Ovary (tissue), 7 donors: ENCODE measurements at regions not wholly inside any gene's neighbourhood (a gene's known extent, or its start where the extent isn't known, plus 50 kb on each side); places are given as distances from the start of the nearest gene placed in this dataset.
"Not testable (repeated sequence)": the region's sequence is repeated elsewhere in the genome, so short reads cannot be mapped to it uniquely, and the experiment has no call there.

Source experiments
- DNase-seq, 5 donors: peaks; one replicate each; pipeline ENCODE4 v3.0.0-alpha.2; 2019 to 2020
- H3K27ac ChIP-seq, 2 donors: fragments of 200-600 bp; one replicate each; pipeline versions ENCODE4 v1.5.1 to v1.8.0; 2019 to 2022
- H3K27me3 ChIP-seq: fragments of 200-600 bp; one replicate; pipeline ENCODE4 v1.8.0; 2022
- H3K36me3 ChIP-seq: fragments of 200-600 bp; sonication (generic); one replicate; pipeline ENCODE4 v1.5.1; 2019
- H3K4me1 ChIP-seq: one replicate; pipeline ENCODE4 v1.8.1; 2013; ENCODE audit warnings: mild to moderate bottlenecking, moderate library complexity; ENCODE audit not compliant: insufficient read depth
- H3K4me3 ChIP-seq: fragments of 200-600 bp; sonication (generic); one replicate; pipeline ENCODE4 v1.5.1; 2017
- H3K9me3 ChIP-seq, 2 donors: fragments of 200-600 bp in 1 of 2; sonication (generic) in 1 of 2; one replicate each; pipeline versions ENCODE4 v1.5.1 to v1.8.1; 2013 to 2019; ENCODE audit warnings: mild to moderate bottlenecking in 1 of 2, moderate library complexity in 1 of 2
- EP300 ChIP-seq: sonication (generic); formaldehyde crosslinking; IDR thresholded peaks from one replicate; pipeline ENCODE4 v1.6.1; 2017; ENCODE audit warnings: antibody characterized with exemption
- POLR2A ChIP-seq: fragments of 450-650 bp; IDR thresholded peaks from one replicate; pipeline ENCODE4 v1.6.1; 2017; ENCODE audit warnings: antibody characterized with exemption, mild to moderate bottlenecking, moderate library complexity
- WGBS, 3 donors: extraction: QIAGEN DNeasy Blood & Tissue Kit in 1 of 3; methylation state at CpG; one replicate each; pipeline versions ENCODE4 v1.1.5 to v1.1.7; 2013 to 2017; 5-methylcytosine and 5-hydroxymethylcytosine counted together
- intact Hi-C, 4 donors: fragments of 100-400 bp; cut with DNase I; formaldehyde crosslinking; loops; one replicate each; pipeline versions ENCODE4 v1.11.0 to v1.15.1; 2022 to 2023
- TF ChIP-seq, protein P1 (sequence below), 3 donors: fragments of 450-650 bp in 2 of 3; fragments of 200-600 bp in 1 of 3; IDR thresholded peaks; one replicate each; pipeline versions ENCODE4 v1.5.1 to v1.8.0; 2016 to 2022; ENCODE audit warnings: antibody characterized with exemption in 3 of 3, mild to moderate bottlenecking in 1 of 3
- donor health status: DM: no; HTN: no; CAD: no; lungs with moderate emphysema.
- donor health status: DM: no; HTN: no; CAD: no.
- donor health status: Bipolar disorder and iron deficiency.
- donor health status: DM: no; HTN: no; CAD: no.
- donor health status: DM: yes; HTN: yes; CAD: no.

DNA sequence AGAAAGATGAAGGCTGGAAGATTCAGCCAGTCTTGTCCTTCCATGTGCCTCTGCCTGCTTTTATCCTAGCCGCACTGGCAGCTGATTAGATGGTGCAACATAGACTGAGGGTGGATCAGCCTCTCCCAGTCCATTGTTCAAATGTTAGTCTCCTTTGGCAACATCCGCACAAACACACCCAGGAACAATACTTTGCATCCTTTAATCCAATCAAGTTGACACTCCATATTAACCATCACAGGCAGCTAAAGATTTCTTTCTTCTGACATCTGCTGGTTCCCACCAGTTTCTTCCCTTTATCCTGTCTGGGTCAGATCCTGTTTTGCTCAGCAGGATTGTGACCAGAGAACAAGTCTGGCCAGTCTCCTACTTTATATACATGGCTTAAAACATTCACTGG, 276.5 kb upstream of the TYRP1 start:
- intact Hi-C loops: no loop called here
- no peaks in the 10 kb centered on the region for H3K36me3 ChIP-seq
- whole genome bisulfite sequencing, 3 donors: 95 to 98% (median 95%) methylated on average over 2 of the region's 2 CpGs
- no peak overlapping the region for H3K27ac ChIP-seq
- no peak for DNase-seq
- no peaks in the 10 kb centered on the region for H3K4me1 ChIP-seq
- no peak overlapping the region for H3K4me3 ChIP-seq
- no peaks in the 10 kb centered on the region for H3K9me3 ChIP-seq
- no peaks in the 10 kb centered on the region for H3K27me3 ChIP-seq
- TF ChIP-seq POLR2A (no peak), EP300 (no peak)
- TF ChIP-seq, protein P1, sequence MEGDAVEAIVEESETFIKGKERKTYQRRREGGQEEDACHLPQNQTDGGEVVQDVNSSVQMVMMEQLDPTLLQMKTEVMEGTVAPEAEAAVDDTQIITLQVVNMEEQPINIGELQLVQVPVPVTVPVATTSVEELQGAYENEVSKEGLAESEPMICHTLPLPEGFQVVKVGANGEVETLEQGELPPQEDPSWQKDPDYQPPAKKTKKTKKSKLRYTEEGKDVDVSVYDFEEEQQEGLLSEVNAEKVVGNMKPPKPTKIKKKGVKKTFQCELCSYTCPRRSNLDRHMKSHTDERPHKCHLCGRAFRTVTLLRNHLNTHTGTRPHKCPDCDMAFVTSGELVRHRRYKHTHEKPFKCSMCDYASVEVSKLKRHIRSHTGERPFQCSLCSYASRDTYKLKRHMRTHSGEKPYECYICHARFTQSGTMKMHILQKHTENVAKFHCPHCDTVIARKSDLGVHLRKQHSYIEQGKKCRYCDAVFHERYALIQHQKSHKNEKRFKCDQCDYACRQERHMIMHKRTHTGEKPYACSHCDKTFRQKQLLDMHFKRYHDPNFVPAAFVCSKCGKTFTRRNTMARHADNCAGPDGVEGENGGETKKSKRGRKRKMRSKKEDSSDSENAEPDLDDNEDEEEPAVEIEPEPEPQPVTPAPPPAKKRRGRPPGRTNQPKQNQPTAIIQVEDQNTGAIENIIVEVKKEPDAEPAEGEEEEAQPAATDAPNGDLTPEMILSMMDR (IDR thresholded peaks at IDR 0.05): no peak

DNA sequence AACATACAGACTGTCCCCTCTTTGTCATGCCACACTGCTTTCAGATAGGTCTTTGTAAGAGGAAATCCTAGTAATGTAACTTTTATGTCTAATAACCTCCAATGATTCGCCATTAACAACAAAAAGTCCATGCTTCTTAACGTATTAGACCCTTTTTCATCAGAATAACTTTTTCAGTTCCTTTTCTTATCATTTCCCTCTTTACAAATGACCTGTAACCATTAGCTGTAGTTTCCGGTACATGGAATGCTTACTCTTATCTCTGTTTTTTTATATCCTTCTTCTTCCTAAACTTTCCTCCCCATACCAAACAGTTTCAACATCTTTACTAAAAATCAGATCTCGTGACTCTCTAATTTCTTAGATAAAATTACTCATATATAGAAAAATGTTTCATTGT, 268.9 kb upstream of the TYRP1 start:
- no peak overlapping the region for H3K4me3 ChIP-seq
- no peak overlapping the region for H3K27ac ChIP-seq
- H3K36me3 ChIP-seq: no peaks in the 10 kb centered on the region
- no peak for TF ChIP-seq POLR2A
- TF ChIP-seq EP300: no peak
- TF ChIP-seq, protein P1 (IDR thresholded peaks at IDR 0.05): no peak
- WGBS, 3 donors: 61 to 65% (median 64%) methylated on average over 4 of the region's 4 CpGs
- intact Hi-C loops: no loop called here
- no peak for DNase-seq
- no peaks in the 10 kb centered on the region for H3K4me1 ChIP-seq
- H3K27me3 ChIP-seq: no peaks in the 10 kb centered on the region
- no peaks in the 10 kb centered on the region for H3K9me3 ChIP-seq

DNA sequence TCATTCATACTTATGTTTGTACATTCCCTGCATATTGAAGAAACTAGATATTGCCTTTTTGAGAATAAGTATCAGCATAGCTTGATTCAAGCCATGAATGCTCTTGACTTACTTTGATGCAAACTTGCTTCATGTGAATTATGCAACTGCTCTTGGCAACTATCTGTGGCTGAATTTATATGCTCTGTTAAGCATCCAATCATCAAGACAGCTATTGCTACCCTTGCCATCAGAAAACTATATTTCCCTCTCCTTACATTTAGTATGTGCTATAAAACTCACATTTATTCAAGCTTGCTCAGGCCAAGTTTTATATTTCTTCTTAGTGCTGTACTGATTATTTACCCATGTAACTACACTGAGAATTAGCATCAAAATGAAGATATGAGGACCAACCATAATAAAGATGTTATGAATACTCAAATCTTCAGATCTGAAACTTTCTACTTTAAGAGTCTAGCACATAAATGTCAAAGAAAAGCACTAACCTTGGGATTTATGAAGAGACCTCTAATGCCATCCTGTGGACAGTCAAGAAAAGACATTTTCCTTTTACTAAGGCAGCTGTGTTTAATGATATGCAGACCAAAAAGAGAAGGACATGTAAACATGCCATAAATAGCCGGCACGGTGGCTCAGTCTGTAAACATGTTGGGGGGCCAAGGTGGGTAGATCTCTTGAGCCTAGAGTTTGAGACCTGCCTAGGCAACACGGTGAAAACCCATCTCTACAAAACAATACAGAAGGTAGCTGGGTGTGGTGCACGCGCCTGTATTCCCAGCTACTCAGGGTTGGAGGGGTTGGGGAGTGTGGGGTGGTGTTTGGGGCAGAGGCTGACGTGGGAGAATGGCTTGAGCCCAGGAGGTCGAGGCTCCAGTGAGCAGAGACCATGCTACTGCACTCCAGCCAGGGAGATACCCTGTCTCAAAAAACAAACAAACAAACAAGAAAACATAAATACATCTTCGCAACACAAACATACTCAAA, 267.0 kb upstream of the TYRP1 start:
- H3K9me3 ChIP-seq: no peaks in the 10 kb centered on the region
- 30 to 43% (median 36%) methylated on average over 8 of the region's 8 CpGs for WGBS, 3 donors
- TF ChIP-seq POLR2A: no peak
- TF ChIP-seq EP300: no peak
- TF ChIP-seq, protein P1 (IDR thresholded peaks at IDR 0.05): no peak
- H3K27me3 ChIP-seq: no peaks in the 10 kb centered on the region
- H3K27ac ChIP-seq: no peak overlapping the region
- intact Hi-C loops: no loop called here
- no peak for DNase-seq
- no peak overlapping the region for H3K4me3 ChIP-seq
- H3K4me1 ChIP-seq: no peaks in the 10 kb centered on the region
- no peaks in the 10 kb centered on the region for H3K36me3 ChIP-seq

DNA sequence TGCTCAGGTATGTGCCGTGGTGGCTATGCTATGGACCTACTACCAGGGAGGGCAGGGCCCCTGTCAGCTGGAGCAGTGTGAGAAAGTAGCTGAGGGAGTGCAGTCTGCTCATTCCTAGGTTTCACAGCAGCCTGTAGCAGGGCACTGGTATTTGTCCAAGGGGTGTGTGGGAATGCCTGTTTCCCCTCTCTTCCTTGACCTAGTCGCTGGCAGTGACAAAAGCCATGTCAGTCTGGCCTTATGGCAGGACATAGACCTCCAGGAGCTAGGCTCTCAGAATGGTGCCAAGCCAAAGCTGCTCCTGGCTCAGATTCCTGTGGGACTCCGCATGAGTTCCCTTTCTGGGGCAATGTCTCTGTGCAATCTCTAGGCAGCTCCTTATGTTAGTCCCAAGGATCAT, 253.9 kb upstream of the TYRP1 start:
- Histone ChIP-seq H3K4me3 (no peak overlapping the region), H3K27ac (no peak overlapping the region), H3K27me3 (no peaks in the 10 kb centered on the region), H3K9me3 (no peaks in the 10 kb centered on the region), H3K36me3 (no peaks in the 10 kb centered on the region), H3K4me1 (no peaks in the 10 kb centered on the region)
- WGBS, 3 donors: 83 to 89% (median 84%) methylated on average over 3 of the region's 3 CpGs
- TF ChIP-seq POLR2A: no peak
- no peak for TF ChIP-seq EP300
- TF ChIP-seq, protein P1 (IDR thresholded peaks at IDR 0.05): no peak
- intact Hi-C loops: no loop called here
- DNase-seq: no peak

DNA sequence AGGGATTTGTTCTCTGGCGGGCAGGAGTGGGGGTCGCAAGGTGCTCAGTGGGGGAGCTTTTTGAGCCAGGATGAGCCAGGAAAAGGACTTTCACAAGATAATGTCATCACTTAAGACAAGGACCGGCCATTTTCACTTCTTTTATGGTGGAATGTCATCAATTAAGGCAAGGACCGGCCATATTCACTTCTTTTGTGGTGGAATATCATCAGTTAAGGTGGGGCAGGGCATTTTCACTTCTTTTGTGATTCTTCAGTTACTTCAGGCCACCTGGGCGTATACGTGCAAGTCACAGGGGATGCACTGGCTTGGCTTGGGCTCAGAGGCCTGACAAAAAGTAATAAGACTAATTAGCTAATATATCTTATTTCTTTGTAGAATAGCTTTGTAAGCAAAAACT, 252.1 kb upstream of the TYRP1 start:
- 82 to 88% (median 85%) methylated on average over 6 of the region's 6 CpGs for WGBS, 3 donors
- H3K4me3 ChIP-seq, H3K4me1 ChIP-seq, H3K27me3 ChIP-seq, H3K36me3 ChIP-seq, H3K9me3 ChIP-seq, DNase-seq, H3K27ac ChIP-seq, intact Hi-C loops: not testable (repeated sequence)
